Endothelial cell of umbilical vein (primary cell): ENCODE measurements at regions not wholly inside any gene's neighbourhood (a gene's known extent, or its start where the extent isn't known, plus 50 kb on each side); places are given as distances from the start of the nearest gene placed in this dataset.

Experiments used
- BruUV-seq: library from RNA; stranded (reverse); fragments of 400-500 nt; replicated peaks from 2 replicates; lab custom pipeline; 2021; lab: Mats Ljungman, UMichigan
- CTCF ChIA-PET: fragments of 300-600, 350-600 bp; sonication (Branson Sonifier 250); formaldehyde crosslinking; loops from one replicate; lab custom pipeline; 2021; ENCODE audit warnings: antibody characterized with exemption, inconsistent platforms; lab: Charles Lee
- POLR2A ChIA-PET: fragments of 300-600, 350-600 bp; sonication (Branson Sonifier 250); formaldehyde crosslinking; loops from one replicate; lab custom pipeline; 2021; ENCODE audit warnings: antibody characterized with exemption, inconsistent platforms; lab: Charles Lee
- DNase-seq: peaks from one replicate; pipeline ENCODE4 v3.0.0-alpha.2; 2011; ENCODE audit warnings: low read depth, low spot score
- FAIRE-seq: peaks from 2 replicates; lab custom pipeline; 2011; peaks lifted over from hg19 to GRCh38; lab: Jason Lieb, UNC
- H2AFZ ChIP-seq: 2 replicates; pipeline ENCODE4 v1.6.0; 2012; ENCODE audit warnings: low read depth, low read length, control low read depth, inconsistent platforms
- H3K27ac ChIP-seq: 2 replicates; pipeline ENCODE4 v1.5.1; 2011; ENCODE audit warnings: low read depth, mild to moderate bottlenecking, control low read depth, low read length, moderate library complexity; ENCODE audit not compliant: insufficient read depth
- H3K27me3 ChIP-seq, 2 experiments: 2 replicates each; pipeline versions ENCODE4 v1.6.0 to v1.6.1; 2011; ENCODE audit warnings: low read length in 2 of 2, mixed read lengths in 1 of 2; ENCODE audit not compliant: control insufficient read depth in 2 of 2, insufficient read depth in 2 of 2
- H3K36me3 ChIP-seq, 2 experiments: 2 replicates in 1 of 2; 3 replicates in 1 of 2; pipeline ENCODE4 v1.5.1; 2011; ENCODE audit warnings: low read length in 2 of 2, mild to moderate bottlenecking in 1 of 2, moderate library complexity in 1 of 2; ENCODE audit not compliant: control insufficient read depth in 2 of 2, insufficient read depth in 2 of 2; ENCODE audit errors: extremely low read depth in 1 of 2
- H3K4me1 ChIP-seq: 3 replicates; pipeline ENCODE4 v1.5.1; 2011; ENCODE audit warnings: mild to moderate bottlenecking, low read length; ENCODE audit not compliant: control insufficient read depth, insufficient read depth; ENCODE audit errors: extremely low read depth
- H3K4me2 ChIP-seq: 2 replicates; pipeline ENCODE4 v1.6.1; 2011; ENCODE audit warnings: low read length, control low read depth, mixed read lengths; ENCODE audit not compliant: insufficient read depth
- H3K4me3 ChIP-seq, 3 experiments: fragments of 200-600 bp in 1 of 3; sonication (generic), shearing (Covaris generic) in 1 of 3; replicated peaks in 1 of 3; 2 replicates each; pipeline ENCODE4 v1.5.1; 2011 to 2016; ENCODE audit warnings: control low read depth in 3 of 3, low read length in 3 of 3, mild to moderate bottlenecking in 2 of 3, inconsistent platforms in 1 of 3, low read depth in 1 of 3, moderate library complexity in 1 of 3; ENCODE audit not compliant: insufficient read depth in 1 of 3
- H3K79me2 ChIP-seq: 2 replicates; pipeline ENCODE4 v1.6.0; 2012; ENCODE audit warnings: low read length, inconsistent platforms; ENCODE audit not compliant: control insufficient read depth, insufficient read depth
- H3K9ac ChIP-seq: replicated peaks from 2 replicates; pipeline ENCODE3; 2011; ENCODE audit warnings: low read length, control low read depth; ENCODE audit not compliant: insufficient read depth; ENCODE audit errors: extremely low read depth
- H3K9me1 ChIP-seq: replicated peaks from 3 replicates; pipeline ENCODE4 v1.6.0; 2011; ENCODE audit warnings: mild to moderate bottlenecking, low read length; ENCODE audit not compliant: control insufficient read depth, insufficient read depth; ENCODE audit errors: extremely low read depth
- H3K9me3 ChIP-seq: replicated peaks from 2 replicates; pipeline ENCODE4 v1.5.1; 2012; ENCODE audit warnings: low read length, inconsistent platforms; ENCODE audit not compliant: control insufficient read depth, insufficient read depth
- H4K20me1 ChIP-seq: replicated peaks from 2 replicates; pipeline ENCODE3; 2011; ENCODE audit warnings: mild to moderate bottlenecking, low read length; ENCODE audit not compliant: control insufficient read depth, insufficient read depth; ENCODE audit errors: extremely low read depth
- CTCF ChIP-seq, 2 donors: IDR thresholded peaks; 1 replicate in 1 of 2; 2 replicates in 1 of 2; pipeline ENCODE4 v1.5.1; 2011; ENCODE audit warnings: low read length in 2 of 2, mild to moderate bottlenecking in 2 of 2, moderate library complexity in 2 of 2, control low read depth in 1 of 2, inconsistent platforms in 1 of 2, low read depth in 1 of 2; ENCODE audit not compliant: insufficient read depth in 1 of 2; ENCODE audit errors: extremely low read depth in 1 of 2
- EZH2 ChIP-seq: IDR thresholded peaks from 2 replicates; pipeline ENCODE4 v1.6.1; 2012; ENCODE audit warnings: borderline replicate concordance, low read depth, mild to moderate bottlenecking, moderate library complexity, low read length, inconsistent platforms; ENCODE audit not compliant: severe bottlenecking
- FOS ChIP-seq: IDR thresholded peaks from 2 replicates; pipeline ENCODE4 v1.6.1; 2011; ENCODE audit warnings: mild to moderate bottlenecking, low read length, moderate library complexity, borderline replicate concordance; ENCODE audit not compliant: insufficient read depth
- GATA2 ChIP-seq: IDR thresholded peaks from 2 replicates; pipeline ENCODE4 v1.7.0; 2011; ENCODE audit warnings: low read depth, mild to moderate bottlenecking, moderate library complexity, mixed read lengths, low read length; ENCODE audit not compliant: insufficient read length, insufficient read depth
- JUN ChIP-seq: IDR thresholded peaks from 2 replicates; pipeline ENCODE4 v1.6.1; 2011; ENCODE audit warnings: borderline replicate concordance, low read depth; ENCODE audit not compliant: insufficient read length, insufficient read depth
- MAX ChIP-seq: IDR thresholded peaks from 2 replicates; pipeline ENCODE4 v1.6.1; 2011; ENCODE audit not compliant: insufficient read depth, insufficient read length
- MYC ChIP-seq: IDR thresholded peaks from one replicate; pipeline ENCODE4 v1.6.1; 2011; ENCODE audit warnings: mild to moderate bottlenecking, low read depth, low read length
- POLR2A ChIP-seq: IDR thresholded peaks from 2 replicates; pipeline ENCODE4 v1.6.1; 2012; ENCODE audit warnings: low read depth, mild to moderate bottlenecking, control low read depth, low read length
- POLR2AphosphoS5 ChIP-seq: IDR thresholded peaks from 2 replicates; pipeline ENCODE4 v1.6.1; 2012; ENCODE audit warnings: low read depth, mild to moderate bottlenecking, control low read depth, low read length, moderate library complexity; ENCODE audit not compliant: insufficient read depth
- dilution Hi-C: fragments of 300-500 bp; cut with MboI; formaldehyde crosslinking; loops from one replicate; pipeline ENCODE4 v1.15.0; 2019; ENCODE audit warnings: low sequenced_read_pairs; ENCODE audit not compliant: extremely low pct_ligation_motif_present
- intact Hi-C: fragments of 100-400 bp; cut with micrococcal nuclease; formaldehyde crosslinking; loops from one replicate; pipeline ENCODE4 v1.10.0; 2022

- ChIA-PET CTCF (no interaction called here), POLR2A (no interaction called here)
- DNase-seq (no peak), FAIRE-seq (no peak)
- dilution Hi-C loops, result no loop called here
- Histone ChIP-seq H3K9ac (no peak overlapping the region), H3K4me3 (no peak overlapping the region), H4K20me1 (no peaks in the 10 kb centered on the region), H3K4me2 (no peak overlapping the region), H3K27me3 (no peaks in the 10 kb centered on the region), H3K9me3 (no peaks in the 10 kb centered on the region), H3K79me2 (no peaks in the 10 kb centered on the region), H2AFZ (no peak overlapping the region), H3K4me1 (no peaks in the 10 kb centered on the region), H3K9me1 (no peaks in the 10 kb centered on the region), H3K36me3 (no peaks in the 10 kb centered on the region), H3K27ac (no peak overlapping the region)
- no peak for TF ChIP-seq POLR2AphosphoS5
- no peak for TF ChIP-seq MYC
- no peak for TF ChIP-seq FOS
- no peak for TF ChIP-seq EZH2
- no peak for TF ChIP-seq MAX
- no peak for TF ChIP-seq JUN
- TF ChIP-seq GATA2, result no peak
- TF ChIP-seq POLR2A, result no peak
- no peak for TF ChIP-seq CTCF (IDR thresholded peaks at IDR 0.05; ENCODE audit: extremely low read depth in 1 of 2, insufficient read depth in 1 of 2, low read depth in 1 of 2, low read length in 2 of 2)
- intact Hi-C loops, result no loop called here
- no TSS peak for BruUV-seq
Measured at GRCh38 chr3:94990952-94991705, 928.3 kb downstream of the NSUN3 start.
